IMR-90 (cell line): ENCODE measurements at regions not wholly inside any gene's neighbourhood (a gene's known extent, or its start where the extent isn't known, plus 50 kb on each side); places are given as distances from the start of the nearest gene placed in this dataset.

Experiments used
- ATAC-seq: fragments of 200-7000 bp; cut with Tn5 transposase; 2 replicates; pipeline ENCODE4 v1.9.1; 2020; ENCODE audit warnings: low read depth, mild to moderate bottlenecking, moderate library complexity
- BruUV-seq: library from RNA; stranded (reverse); fragments of 400-500 nt; replicated peaks from 2 replicates; lab custom pipeline; 2021; lab: Mats Ljungman, UMichigan
- CTCF ChIA-PET: fragments of 300-600 bp; formaldehyde crosslinking; extraction: SDS; loops from one replicate; lab custom pipeline; 2021; ENCODE audit warnings: antibody characterized with exemption; lab: Yijun Ruan, JAX
- POLR2A ChIA-PET: fragments of 300-600 bp; sonication (Branson Sonifier 250); formaldehyde crosslinking; loops from one replicate; lab custom pipeline; 2022; ENCODE audit warnings: antibody characterized with exemption; ENCODE audit not compliant: unreplicated experiment; lab: Charles Lee
- DNase-seq: peaks from one replicate; pipeline ENCODE4 v3.0.0; 2013
- H2AFZ ChIP-seq: replicated peaks from 2 replicates; pipeline ENCODE3; 2013; ENCODE audit warnings: low read length, mild to moderate bottlenecking; ENCODE audit not compliant: poor library complexity
- H2AK5ac ChIP-seq: 2 replicates; pipeline ENCODE4 v1.6.1; 2013; ENCODE audit warnings: low read depth, low read length, inconsistent platforms
- H2AK9ac ChIP-seq: replicated peaks from 2 replicates; pipeline ENCODE3; 2013; ENCODE audit warnings: mild to moderate bottlenecking, low read depth, low read length, moderate library complexity; ENCODE audit not compliant: poor library complexity
- H2BK120ac ChIP-seq: 2 replicates; pipeline ENCODE4 v1.6.1; 2013; ENCODE audit warnings: low read depth, low read length, inconsistent platforms
- H2BK15ac ChIP-seq: 3 replicates; pipeline ENCODE4 v1.6.1; 2013; ENCODE audit warnings: low read depth, low read length, inconsistent platforms
- H2BK20ac ChIP-seq: 2 replicates; pipeline ENCODE4 v1.6.1; 2013; ENCODE audit warnings: low read depth, mild to moderate bottlenecking, inconsistent platforms, low read length, moderate library complexity
- H2BK5ac ChIP-seq: 2 replicates; pipeline ENCODE4 v1.6.1; 2013; ENCODE audit warnings: mild to moderate bottlenecking, low read depth, low read length, inconsistent platforms; ENCODE audit not compliant: poor library complexity, severe bottlenecking
- H3K14ac ChIP-seq: replicated peaks from 2 replicates; pipeline ENCODE4 v1.6.1; 2013; ENCODE audit warnings: low read depth, low read length, inconsistent platforms
- H3K18ac ChIP-seq: 2 replicates; pipeline ENCODE4 v1.6.1; 2013; ENCODE audit warnings: low read depth, low read length, control low read depth
- H3K23ac ChIP-seq: 2 replicates; pipeline ENCODE4 v1.6.1; 2013; ENCODE audit warnings: low read depth, low read length, inconsistent platforms
- H3K27ac ChIP-seq: 2 replicates; pipeline ENCODE4 v1.5.1; 2013; ENCODE audit warnings: mild to moderate bottlenecking, control low read depth, low read length; ENCODE audit not compliant: insufficient read depth
- H3K27me3 ChIP-seq: 2 replicates; pipeline ENCODE4 v1.6.1; 2013; ENCODE audit warnings: low read length; ENCODE audit not compliant: control insufficient read depth, insufficient read depth
- H3K36me3 ChIP-seq: 2 replicates; pipeline ENCODE4 v1.6.1; 2013; ENCODE audit warnings: low read length, mixed read lengths; ENCODE audit not compliant: control insufficient read depth, insufficient read depth
- H3K4ac ChIP-seq: 2 replicates; pipeline ENCODE4 v1.6.1; 2013; ENCODE audit warnings: low read depth, low read length, inconsistent platforms
- H3K4me1 ChIP-seq: 2 replicates; pipeline ENCODE4 v1.6.1; 2013; ENCODE audit warnings: low read length, mixed read lengths; ENCODE audit not compliant: control insufficient read depth, insufficient read depth
- H3K4me2 ChIP-seq: 2 replicates; pipeline ENCODE4 v1.6.1; 2013; ENCODE audit warnings: low read depth, mild to moderate bottlenecking, control low read depth, low read length, moderate library complexity
- H3K4me3 ChIP-seq: 2 replicates; pipeline ENCODE4 v1.5.1; 2013; ENCODE audit warnings: low read depth, mild to moderate bottlenecking, control low read depth, low read length, moderate library complexity; ENCODE audit not compliant: insufficient read depth
- H3K56ac ChIP-seq: 2 replicates; pipeline ENCODE4 v1.6.1; 2013; ENCODE audit warnings: low read length, inconsistent platforms; ENCODE audit not compliant: insufficient read depth; ENCODE audit errors: extremely low read depth
- H3K79me1 ChIP-seq, 2 experiments: 2 replicates each; pipeline ENCODE4 v1.6.1; 2013; ENCODE audit warnings: low read length in 2 of 2, inconsistent platforms in 1 of 2, low read depth in 1 of 2
- H3K9ac ChIP-seq: 2 replicates; pipeline ENCODE4 v1.6.1; 2013; ENCODE audit warnings: low read depth, low read length, control low read depth
- H3K9me1 ChIP-seq: 2 replicates; pipeline ENCODE4 v1.6.1; 2013; ENCODE audit warnings: low read length, inconsistent platforms; ENCODE audit not compliant: insufficient read depth
- H3K9me3 ChIP-seq: 2 replicates; pipeline ENCODE4 v1.6.1; 2013; ENCODE audit warnings: low read length; ENCODE audit not compliant: control insufficient read depth, insufficient read depth
- H4K20me1 ChIP-seq: 2 replicates; pipeline ENCODE4 v1.6.1; 2013; ENCODE audit warnings: low read length, inconsistent platforms; ENCODE audit not compliant: insufficient read depth
- H4K5ac ChIP-seq: 2 replicates; pipeline ENCODE4 v1.6.1; 2013; ENCODE audit warnings: mild to moderate bottlenecking, low read depth, low read length, control low read depth
- H4K8ac ChIP-seq, 2 experiments: 2 replicates each; pipeline ENCODE4 v1.6.1; 2013; ENCODE audit warnings: low read depth in 2 of 2, low read length in 2 of 2, control low read depth in 1 of 2, inconsistent platforms in 1 of 2
- H4K91ac ChIP-seq: 2 replicates; pipeline ENCODE4 v1.6.1; 2013; ENCODE audit warnings: low read depth, low read length, inconsistent platforms; ENCODE audit not compliant: insufficient read depth
- BHLHE40 ChIP-seq: fragments of 150-350 bp; IDR thresholded peaks from 2 replicates; pipeline ENCODE4 v1.6.1; 2016; ENCODE audit warnings: mild to moderate bottlenecking, low read depth, low read length
- CEBPB ChIP-seq: IDR thresholded peaks from 2 replicates; pipeline ENCODE4 v1.6.1; 2012; ENCODE audit warnings: low read depth, low read length, improper control_type of control experiment
- ELK1 ChIP-seq: fragments of 150-350 bp; IDR thresholded peaks from 2 replicates; pipeline ENCODE4 v1.6.1; 2016; ENCODE audit warnings: low read depth, mild to moderate bottlenecking, low read length, moderate library complexity, borderline replicate concordance
- FOS ChIP-seq: fragments of 150-350 bp; IDR thresholded peaks from 2 replicates; pipeline ENCODE4 v1.6.1; 2016; ENCODE audit warnings: low read depth, low read length
- MAFK ChIP-seq: IDR thresholded peaks from 2 replicates; pipeline ENCODE4 v1.6.1; 2012; ENCODE audit warnings: low read depth, low read length, improper control_type of control experiment
- MAZ ChIP-seq: IDR thresholded peaks from 2 replicates; pipeline ENCODE4 v1.6.1; 2012; ENCODE audit warnings: low read depth, mild to moderate bottlenecking, low read length, improper control_type of control experiment, moderate library complexity, borderline replicate concordance
- NFE2L2 ChIP-seq: fragments of 150-350 bp; IDR thresholded peaks from 2 replicates; pipeline ENCODE4 v1.6.1; 2016; ENCODE audit warnings: low read depth, mild to moderate bottlenecking, low read length
- POLR2A ChIP-seq: IDR thresholded peaks from 2 replicates; pipeline ENCODE4 v1.6.1; 2012; ENCODE audit warnings: mild to moderate bottlenecking, low read depth, low read length
- RFX5 ChIP-seq: IDR thresholded peaks from 2 replicates; pipeline ENCODE4 v1.8.0; 2012; ENCODE audit warnings: low read depth, mild to moderate bottlenecking, low read length, moderate library complexity
- SMC3 ChIP-seq: fragments of 150-350 bp; IDR thresholded peaks from 2 replicates; pipeline ENCODE4 v1.6.1; 2016; ENCODE audit warnings: low read depth, mild to moderate bottlenecking, antibody characterized with exemption, low read length, moderate library complexity
- WGBS, 2 experiments: methylation state at CpG; one replicate each; pipeline versions ENCODE4 v1.1.5 to v1.1.7; 2013; ENCODE audit warnings: missing lambda C conversion rate in 2 of 2; ENCODE audit not compliant: insufficient read length in 1 of 2; ENCODE audit errors: extremely low coverage in 2 of 2; 5-methylcytosine and 5-hydroxymethylcytosine counted together
- dilution Hi-C: fragments of 300-500 bp; cut with HindIII; formaldehyde crosslinking; loops from one replicate; pipeline ENCODE4 v1.14.3; 2018; ENCODE audit warnings: low sequenced_read_pairs; ENCODE audit not compliant: unreplicated experiment
- in situ Hi-C: fragments of 300-500 bp; cut with MboI; formaldehyde crosslinking; loops from 3 replicates; pipeline ENCODE4 v1.14.3; 2019; ENCODE audit warnings: low sequenced_read_pairs, inconsistent platforms, mixed read lengths
- intact Hi-C: fragments of 100-400 bp; cut with micrococcal nuclease; formaldehyde crosslinking; loops from 2 replicates; pipeline ENCODE4 v1.10.0; 2022

GRCh38 chr6:145076115-145076841, 659.0 kb downstream of the EPM2A start:
- Histone ChIP-seq H2BK15ac (no peak overlapping the region), H3K9me1 (0 out of 2 replicates have a peak, but pooled peaks cover under 1% of the 10 kb centered on the region), H4K20me1 (no peaks in the 10 kb centered on the region), H3K4ac (no peak overlapping the region), H3K56ac (no peak overlapping the region), H2BK120ac (no peak overlapping the region), H3K36me3 (no peaks in the 10 kb centered on the region), H3K4me3 (no peak overlapping the region), H3K79me1 (no peaks in the 10 kb centered on the region), H2AK5ac (0 out of 2 replicates have a peak overlapping the region, but pooled peaks have one; percentile 73), H3K23ac (no peak overlapping the region), H2BK20ac (no peak overlapping the region), H4K91ac (no peak overlapping the region), H3K9me3 (no peaks in the 10 kb centered on the region), H2BK5ac (peak overlapping the region; percentile 19), H4K5ac (no peak overlapping the region), H3K4me1 (peaks cover 2% of the 10 kb centered on the region; the same call in 1 of the 2 replicates), H3K27ac (no peak overlapping the region), H3K14ac (no peak overlapping the region), H3K18ac (peak overlapping the region; percentile 29; the same call in 1 of the 2 replicates), H3K9ac (no peak overlapping the region), H3K27me3 (no peaks in the 10 kb centered on the region), H3K4me2 (no peak overlapping the region), H2AK9ac (no peak overlapping the region), H4K8ac (no peak overlapping the region), H2AFZ (no peak overlapping the region)
- no TSS peak for BruUV-seq
- POLR2A ChIA-PET, result no interaction called here
- in situ Hi-C loops, result no loop called here
- CTCF ChIA-PET, result no interaction called here
- dilution Hi-C loops, result no loop called here
- DNase-seq (no peak), ATAC-seq (no peak)
- no peak for TF ChIP-seq NFE2L2
- no peak for TF ChIP-seq BHLHE40
- no peak for TF ChIP-seq POLR2A
- no peak for TF ChIP-seq MAFK
- TF ChIP-seq MAZ, result no peak
- no peak for TF ChIP-seq SMC3
- TF ChIP-seq ELK1, result no peak
- no peak for TF ChIP-seq FOS
- no peak for TF ChIP-seq RFX5
- no peak for TF ChIP-seq CEBPB
- 83% methylated on average over 1 of the region's 8 CpGs; no CpG with 5 or more reads in 1 of the 2 experiments for WGBS, 2 experiments
- intact Hi-C loops, result no loop called here
